ENCODE measurements at regions not wholly inside any gene's neighbourhood (a gene's known extent, or its start where the extent isn't known, plus 50 kb on each side); places are given as distances from the start of the nearest gene placed in this dataset.

DNA sequence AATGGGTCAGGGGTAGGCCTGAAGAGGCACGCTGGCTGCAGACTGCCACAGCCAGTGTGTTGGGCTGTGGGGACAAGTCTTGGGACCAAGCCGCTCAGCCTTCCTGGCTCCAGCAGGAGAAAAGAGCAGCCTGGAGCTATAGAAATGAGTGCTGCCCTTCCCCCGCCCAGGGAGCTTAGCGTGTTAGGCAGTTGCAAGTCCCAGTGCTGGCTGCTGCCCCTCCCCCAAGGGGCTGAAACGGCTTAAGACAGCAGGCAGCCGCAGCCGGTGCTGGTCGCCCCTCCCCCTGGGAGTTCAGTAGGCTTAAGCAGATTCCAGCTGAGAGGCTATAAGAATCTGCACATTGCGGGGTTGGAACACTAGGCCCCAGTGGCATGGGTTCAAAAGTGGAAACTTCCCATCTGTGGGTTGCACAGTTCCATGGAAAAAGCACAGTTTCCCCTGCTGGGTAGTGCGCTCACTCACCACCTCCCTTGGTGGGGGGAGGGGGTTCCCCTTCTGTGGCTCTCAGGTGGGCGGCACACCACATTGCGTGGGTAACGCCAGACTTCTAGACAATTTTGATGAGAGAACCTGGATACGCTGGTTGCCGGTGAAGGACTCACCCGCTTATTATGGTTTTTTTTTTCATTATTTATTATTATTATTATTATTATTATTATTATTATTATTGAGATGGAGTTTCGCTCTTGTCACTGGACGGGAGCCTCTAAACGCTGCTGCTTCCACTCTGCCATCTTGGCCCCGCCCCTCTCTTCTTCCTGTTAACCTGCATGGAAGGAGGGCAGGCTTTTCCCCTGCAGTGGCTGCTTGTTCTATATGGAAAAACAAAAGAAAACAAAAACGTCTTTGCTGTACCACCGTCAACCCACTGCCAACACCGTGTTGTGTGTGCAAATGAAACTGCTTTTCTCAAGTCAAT lies 151.1 kb downstream of the CXCL12 start:
- no peak for ATAC-seq
- TF ChIP-seq ZNF8 (CRISPR knock-in tag; IDR thresholded peaks at IDR 0.05) (no peak), ZNF70 (CRISPR knock-in tag; IDR thresholded peaks at IDR 0.05) (no peak), ZNF565 (CRISPR knock-in tag; conservative IDR thresholded peaks at IDR 0.05; ENCODE audit: low read depth) (no peak), ZFP30 (CRISPR knock-in tag; IDR thresholded peaks at IDR 0.05) (no peak), BACH2 (CRISPR knock-in tag; IDR thresholded peaks at IDR 0.05; ENCODE audit: borderline replicate concordance) (no peak), CSDC2 (CRISPR knock-in tag; IDR thresholded peaks at IDR 0.05) (no peak)
- TF ChIP-seq, protein P1, sequence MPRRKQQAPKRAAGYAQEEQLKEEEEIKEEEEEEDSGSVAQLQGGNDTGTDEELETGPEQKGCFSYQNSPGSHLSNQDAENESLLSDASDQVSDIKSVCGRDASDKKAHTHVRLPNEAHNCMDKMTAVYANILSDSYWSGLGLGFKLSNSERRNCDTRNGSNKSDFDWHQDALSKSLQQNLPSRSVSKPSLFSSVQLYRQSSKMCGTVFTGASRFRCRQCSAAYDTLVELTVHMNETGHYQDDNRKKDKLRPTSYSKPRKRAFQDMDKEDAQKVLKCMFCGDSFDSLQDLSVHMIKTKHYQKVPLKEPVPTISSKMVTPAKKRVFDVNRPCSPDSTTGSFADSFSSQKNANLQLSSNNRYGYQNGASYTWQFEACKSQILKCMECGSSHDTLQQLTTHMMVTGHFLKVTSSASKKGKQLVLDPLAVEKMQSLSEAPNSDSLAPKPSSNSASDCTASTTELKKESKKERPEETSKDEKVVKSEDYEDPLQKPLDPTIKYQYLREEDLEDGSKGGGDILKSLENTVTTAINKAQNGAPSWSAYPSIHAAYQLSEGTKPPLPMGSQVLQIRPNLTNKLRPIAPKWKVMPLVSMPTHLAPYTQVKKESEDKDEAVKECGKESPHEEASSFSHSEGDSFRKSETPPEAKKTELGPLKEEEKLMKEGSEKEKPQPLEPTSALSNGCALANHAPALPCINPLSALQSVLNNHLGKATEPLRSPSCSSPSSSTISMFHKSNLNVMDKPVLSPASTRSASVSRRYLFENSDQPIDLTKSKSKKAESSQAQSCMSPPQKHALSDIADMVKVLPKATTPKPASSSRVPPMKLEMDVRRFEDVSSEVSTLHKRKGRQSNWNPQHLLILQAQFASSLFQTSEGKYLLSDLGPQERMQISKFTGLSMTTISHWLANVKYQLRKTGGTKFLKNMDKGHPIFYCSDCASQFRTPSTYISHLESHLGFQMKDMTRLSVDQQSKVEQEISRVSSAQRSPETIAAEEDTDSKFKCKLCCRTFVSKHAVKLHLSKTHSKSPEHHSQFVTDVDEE (CRISPR knock-in tag; IDR thresholded peaks at IDR 0.05) = no peak

DNA sequence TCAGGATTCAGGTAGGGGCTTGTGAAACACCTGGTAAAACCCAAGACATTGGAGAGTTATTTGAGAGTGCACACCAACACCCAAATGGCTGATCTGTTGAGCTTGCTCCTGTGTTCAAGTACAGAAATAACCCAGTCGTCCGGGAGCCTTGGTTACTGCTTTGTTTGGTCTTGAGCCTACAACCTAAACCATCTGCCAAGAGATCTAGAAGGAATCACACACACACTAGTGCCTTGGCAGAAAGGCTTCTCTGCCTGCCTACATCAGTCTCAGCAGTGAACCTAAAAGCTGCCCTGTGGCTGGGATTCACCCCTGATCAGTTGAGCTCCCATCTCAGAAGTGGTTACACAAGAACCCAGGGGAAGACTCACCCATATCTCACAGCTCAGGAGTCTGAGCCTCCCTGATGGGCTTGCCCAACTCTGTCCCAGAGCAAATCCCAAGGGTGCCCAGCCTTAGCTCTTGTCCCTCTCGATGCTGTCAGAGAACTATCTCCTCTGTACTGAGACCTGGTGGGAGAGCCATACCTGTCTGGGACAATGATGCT lies 167.6 kb downstream of the CXCL12 start:
- ATAC-seq = no peak
- TF ChIP-seq SNAI2 (CRISPR knock-in tag; IDR thresholded peaks at IDR 0.05) (no peak), ZFP3 (CRISPR knock-in tag; IDR thresholded peaks at IDR 0.05) (no peak), GLIS3 (CRISPR knock-in tag; IDR thresholded peaks at IDR 0.05) (no peak), ZNF8 (CRISPR knock-in tag; IDR thresholded peaks at IDR 0.05) (no peak)
- TF ChIP-seq, protein P2, sequence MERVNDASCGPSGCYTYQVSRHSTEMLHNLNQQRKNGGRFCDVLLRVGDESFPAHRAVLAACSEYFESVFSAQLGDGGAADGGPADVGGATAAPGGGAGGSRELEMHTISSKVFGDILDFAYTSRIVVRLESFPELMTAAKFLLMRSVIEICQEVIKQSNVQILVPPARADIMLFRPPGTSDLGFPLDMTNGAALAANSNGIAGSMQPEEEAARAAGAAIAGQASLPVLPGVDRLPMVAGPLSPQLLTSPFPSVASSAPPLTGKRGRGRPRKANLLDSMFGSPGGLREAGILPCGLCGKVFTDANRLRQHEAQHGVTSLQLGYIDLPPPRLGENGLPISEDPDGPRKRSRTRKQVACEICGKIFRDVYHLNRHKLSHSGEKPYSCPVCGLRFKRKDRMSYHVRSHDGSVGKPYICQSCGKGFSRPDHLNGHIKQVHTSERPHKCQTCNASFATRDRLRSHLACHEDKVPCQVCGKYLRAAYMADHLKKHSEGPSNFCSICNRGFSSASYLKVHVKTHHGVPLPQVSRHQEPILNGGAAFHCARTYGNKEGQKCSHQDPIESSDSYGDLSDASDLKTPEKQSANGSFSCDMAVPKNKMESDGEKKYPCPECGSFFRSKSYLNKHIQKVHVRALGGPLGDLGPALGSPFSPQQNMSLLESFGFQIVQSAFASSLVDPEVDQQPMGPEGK (CRISPR knock-in tag; IDR thresholded peaks at IDR 0.05; ENCODE audit: borderline replicate concordance) = no peak
- TF ChIP-seq, protein P3, sequence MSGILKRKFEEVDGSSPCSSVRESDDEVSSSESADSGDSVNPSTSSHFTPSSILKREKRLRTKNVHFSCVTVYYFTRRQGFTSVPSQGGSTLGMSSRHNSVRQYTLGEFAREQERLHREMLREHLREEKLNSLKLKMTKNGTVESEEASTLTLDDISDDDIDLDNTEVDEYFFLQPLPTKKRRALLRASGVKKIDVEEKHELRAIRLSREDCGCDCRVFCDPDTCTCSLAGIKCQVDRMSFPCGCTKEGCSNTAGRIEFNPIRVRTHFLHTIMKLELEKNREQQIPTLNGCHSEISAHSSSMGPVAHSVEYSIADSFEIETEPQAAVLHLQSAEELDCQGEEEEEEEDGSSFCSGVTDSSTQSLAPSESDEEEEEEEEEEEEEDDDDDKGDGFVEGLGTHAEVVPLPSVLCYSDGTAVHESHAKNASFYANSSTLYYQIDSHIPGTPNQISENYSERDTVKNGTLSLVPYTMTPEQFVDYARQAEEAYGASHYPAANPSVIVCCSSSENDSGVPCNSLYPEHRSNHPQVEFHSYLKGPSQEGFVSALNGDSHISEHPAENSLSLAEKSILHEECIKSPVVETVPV (CRISPR knock-in tag; IDR thresholded peaks at IDR 0.05) = no peak

DNA sequence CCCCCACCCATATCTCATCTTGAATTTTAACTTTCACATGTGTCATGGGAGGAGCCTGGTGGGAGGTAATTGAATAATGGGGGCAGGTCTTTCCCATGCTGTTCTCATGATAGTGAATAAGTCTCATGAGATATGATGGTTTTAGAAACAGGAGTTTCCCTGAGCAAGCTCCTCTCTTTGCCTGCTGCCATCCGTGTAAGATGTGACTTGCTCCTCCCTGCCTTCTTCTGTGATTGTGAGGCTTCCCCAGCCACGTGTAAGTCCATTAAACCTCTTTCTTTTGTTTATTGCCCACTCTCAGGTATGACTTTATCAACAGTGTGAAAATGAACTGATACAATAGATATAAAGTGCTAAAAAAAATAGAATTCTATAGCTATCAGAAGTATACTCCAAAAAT lies 168.8 kb downstream of the CXCL12 start:
- TF ChIP-seq ZNF70 (CRISPR knock-in tag; IDR thresholded peaks at IDR 0.05) (no peak), PPARA (CRISPR knock-in tag; IDR thresholded peaks at IDR 0.05; ENCODE audit: borderline replicate concordance) (no peak), SNAI2 (CRISPR knock-in tag; IDR thresholded peaks at IDR 0.05) (no peak), ZNF8 (CRISPR knock-in tag; IDR thresholded peaks at IDR 0.05) (no peak), ESRRG (CRISPR knock-in tag; IDR thresholded peaks at IDR 0.05) (no peak), CSDC2 (CRISPR knock-in tag; IDR thresholded peaks at IDR 0.05) (no peak), ARNTL (CRISPR knock-in tag; IDR thresholded peaks at IDR 0.05; ENCODE audit: borderline replicate concordance, low read depth) (no peak)
- TF ChIP-seq, protein P4, sequence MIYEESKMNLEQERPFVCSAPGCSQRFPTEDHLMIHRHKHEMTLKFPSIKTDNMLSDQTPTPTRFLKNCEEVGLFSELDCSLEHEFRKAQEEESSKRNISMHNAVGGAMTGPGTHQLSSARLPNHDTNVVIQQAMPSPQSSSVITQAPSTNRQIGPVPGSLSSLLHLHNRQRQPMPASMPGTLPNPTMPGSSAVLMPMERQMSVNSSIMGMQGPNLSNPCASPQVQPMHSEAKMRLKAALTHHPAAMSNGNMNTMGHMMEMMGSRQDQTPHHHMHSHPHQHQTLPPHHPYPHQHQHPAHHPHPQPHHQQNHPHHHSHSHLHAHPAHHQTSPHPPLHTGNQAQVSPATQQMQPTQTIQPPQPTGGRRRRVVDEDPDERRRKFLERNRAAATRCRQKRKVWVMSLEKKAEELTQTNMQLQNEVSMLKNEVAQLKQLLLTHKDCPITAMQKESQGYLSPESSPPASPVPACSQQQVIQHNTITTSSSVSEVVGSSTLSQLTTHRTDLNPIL (CRISPR knock-in tag; IDR thresholded peaks at IDR 0.05; ENCODE audit: low read depth) = no peak
- TF ChIP-seq, protein P3 (CRISPR knock-in tag; IDR thresholded peaks at IDR 0.05) = no peak
- ATAC-seq = no peak

DNA sequence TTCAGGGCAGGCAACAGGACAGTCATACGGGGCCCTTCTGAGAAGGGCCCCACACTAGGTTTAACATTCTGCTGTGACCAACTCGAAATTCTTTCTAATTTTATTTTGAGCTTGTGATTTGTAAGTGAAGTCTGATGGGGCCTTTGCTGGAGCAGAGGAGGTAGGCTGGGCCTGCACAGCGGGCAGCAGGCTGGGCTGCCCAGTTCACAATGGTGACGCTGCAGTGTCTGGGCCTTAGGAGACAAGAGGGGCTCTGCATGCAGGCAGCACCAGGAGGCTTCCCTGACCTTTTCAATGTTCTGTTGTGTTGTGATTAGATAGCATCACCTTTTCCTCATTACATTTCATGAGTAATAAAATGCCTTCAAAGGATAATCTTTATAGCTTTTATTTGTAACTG lies 175.1 kb downstream of the CXCL12 start:
- no peak for TF ChIP-seq TCF4 (CRISPR knock-in tag; IDR thresholded peaks at IDR 0.05; ENCODE audit: borderline replicate concordance)
- no peak for TF ChIP-seq ZNF70 (CRISPR knock-in tag; IDR thresholded peaks at IDR 0.05)
- TF ChIP-seq ESRRG (CRISPR knock-in tag; IDR thresholded peaks at IDR 0.05) = no peak
- no peak for TF ChIP-seq ZC3H10 (CRISPR knock-in tag; IDR thresholded peaks at IDR 0.05)
- no peak for TF ChIP-seq OSR1 (CRISPR knock-in tag; IDR thresholded peaks at IDR 0.05)
- TF ChIP-seq, protein P1 (CRISPR knock-in tag; IDR thresholded peaks at IDR 0.05) = no peak
- no peak for ATAC-seq

All from SK-N-SH treated with all-trans-retinoic acid at 6 μM for 48 hours (cell line).